Transverse colon (tissue), 4 donors: ENCODE measurements at regions not wholly inside any gene's neighbourhood (a gene's known extent, or its start where the extent isn't known, plus 50 kb on each side); places are given as distances from the start of the nearest gene placed in this dataset.

Experiments
- EP300 ChIP-seq: sonication (generic); formaldehyde crosslinking; IDR thresholded peaks from one replicate; pipeline ENCODE4 v1.6.1; 2017; ENCODE audit warnings: antibody characterized with exemption, low read depth
- POLR2A ChIP-seq: fragments of 450-650 bp; IDR thresholded peaks from one replicate; pipeline ENCODE4 v1.6.1; 2016; ENCODE audit warnings: antibody characterized with exemption, mild to moderate bottlenecking, moderate library complexity
- POLR2AphosphoS5 ChIP-seq, 3 donors: sonication (generic); formaldehyde crosslinking; IDR thresholded peaks; one replicate each; pipeline ENCODE4 v1.6.1; 2016; ENCODE audit warnings: antibody characterized with exemption in 3 of 3
- TF ChIP-seq, protein P1 (sequence below), 5 experiments: fragments of 200-600 bp in 3 of 5; fragments of 450-650 bp in 2 of 5; sonication (generic) in 3 of 5; IDR thresholded peaks; 1 replicate in 2 of 5; 2 replicates in 3 of 5; pipeline ENCODE4 v1.5.1; 2016 to 2017; ENCODE audit warnings: antibody characterized with exemption in 5 of 5, inconsistent platforms in 3 of 5, mild to moderate bottlenecking in 2 of 5, moderate library complexity in 1 of 5

DNA sequence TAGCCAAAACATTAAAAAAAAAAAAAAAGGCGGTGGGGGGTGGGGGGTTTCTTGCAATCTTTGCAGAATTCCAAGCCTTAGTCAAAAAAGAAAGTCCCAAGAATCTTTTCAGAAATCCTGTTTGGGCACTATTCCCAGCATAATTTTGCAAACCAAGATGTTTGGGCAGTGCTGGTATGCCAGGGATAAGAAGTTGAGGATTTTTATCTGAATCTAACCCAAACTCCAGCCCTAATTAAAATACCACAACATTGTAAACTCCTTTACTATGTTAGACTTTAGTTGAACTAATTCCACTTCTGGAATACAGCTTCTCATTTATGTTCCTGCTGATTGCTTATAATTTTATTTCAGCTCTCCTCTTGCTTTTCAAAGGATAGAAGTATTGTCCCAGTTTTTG, 504.1 kb upstream of the ADGRL2 start:
- TF ChIP-seq POLR2A (no peak), POLR2AphosphoS5 (IDR thresholded peaks at IDR 0.05) (no peak), EP300 (no peak)
- TF ChIP-seq, protein P1, sequence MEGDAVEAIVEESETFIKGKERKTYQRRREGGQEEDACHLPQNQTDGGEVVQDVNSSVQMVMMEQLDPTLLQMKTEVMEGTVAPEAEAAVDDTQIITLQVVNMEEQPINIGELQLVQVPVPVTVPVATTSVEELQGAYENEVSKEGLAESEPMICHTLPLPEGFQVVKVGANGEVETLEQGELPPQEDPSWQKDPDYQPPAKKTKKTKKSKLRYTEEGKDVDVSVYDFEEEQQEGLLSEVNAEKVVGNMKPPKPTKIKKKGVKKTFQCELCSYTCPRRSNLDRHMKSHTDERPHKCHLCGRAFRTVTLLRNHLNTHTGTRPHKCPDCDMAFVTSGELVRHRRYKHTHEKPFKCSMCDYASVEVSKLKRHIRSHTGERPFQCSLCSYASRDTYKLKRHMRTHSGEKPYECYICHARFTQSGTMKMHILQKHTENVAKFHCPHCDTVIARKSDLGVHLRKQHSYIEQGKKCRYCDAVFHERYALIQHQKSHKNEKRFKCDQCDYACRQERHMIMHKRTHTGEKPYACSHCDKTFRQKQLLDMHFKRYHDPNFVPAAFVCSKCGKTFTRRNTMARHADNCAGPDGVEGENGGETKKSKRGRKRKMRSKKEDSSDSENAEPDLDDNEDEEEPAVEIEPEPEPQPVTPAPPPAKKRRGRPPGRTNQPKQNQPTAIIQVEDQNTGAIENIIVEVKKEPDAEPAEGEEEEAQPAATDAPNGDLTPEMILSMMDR (IDR thresholded peaks at IDR 0.05) = no peak
